Tibial artery (tissue), 4 donors: ENCODE measurements at regions not wholly inside any gene's neighbourhood (a gene's known extent, or its start where the extent isn't known, plus 50 kb on each side); places are given as distances from the start of the nearest gene placed in this dataset.

Experiments used
- DNase-seq, 2 donors: peaks; one replicate each; pipeline ENCODE4 v3.0.0-alpha.2; 2019
- H3K27ac ChIP-seq, 2 donors: fragments of 200-600 bp; sonication (generic) in 1 of 2; 1 replicate in 1 of 2; 2 replicates in 1 of 2; pipeline ENCODE4 v1.5.1; 2018 to 2019; ENCODE audit warnings: mild to moderate bottlenecking in 1 of 2
- H3K27me3 ChIP-seq, 2 donors: fragments of 200-600 bp; sonication (generic) in 1 of 2; one replicate each; pipeline versions ENCODE4 v1.5.1 to v1.6.0; 2016 to 2019
- H3K36me3 ChIP-seq, 3 donors: fragments of 200-600 bp; sonication (generic) in 2 of 3; one replicate each; pipeline ENCODE4 v1.5.1; 2016 to 2019; ENCODE audit warnings: mild to moderate bottlenecking in 2 of 3
- H3K4me1 ChIP-seq, 4 donors: fragments of 200-600 bp; sonication (generic) in 2 of 4; 1 replicate in 3 of 4; 2 replicates in 1 of 4; pipeline ENCODE4 v1.5.1; 2016 to 2019
- H3K4me3 ChIP-seq, 2 donors: fragments of 200-600 bp; sonication (generic) in 1 of 2; 1 replicate in 1 of 2; 2 replicates in 1 of 2; pipeline ENCODE4 v1.5.1; 2018 to 2019; ENCODE audit warnings: mild to moderate bottlenecking in 2 of 2
- H3K9me3 ChIP-seq, 3 donors: fragments of 200-600 bp; sonication (generic) in 1 of 3; one replicate each; pipeline ENCODE4 v1.5.1; 2016 to 2019
- intact Hi-C: fragments of 100-400 bp; cut with DNase I; formaldehyde crosslinking; loops from one replicate; pipeline ENCODE4 v1.15.0; 2023; ENCODE audit warnings: low total_unique reads
- TF ChIP-seq, protein P1 (sequence below), 2 experiments: fragments of 200-600 bp in 1 of 2; fragments of 450-650 bp in 1 of 2; IDR thresholded peaks; one replicate each; pipeline ENCODE4 v1.5.1; 2017 to 2019; ENCODE audit warnings: antibody characterized with exemption in 2 of 2, mild to moderate bottlenecking in 1 of 2, moderate library complexity in 1 of 2

DNA sequence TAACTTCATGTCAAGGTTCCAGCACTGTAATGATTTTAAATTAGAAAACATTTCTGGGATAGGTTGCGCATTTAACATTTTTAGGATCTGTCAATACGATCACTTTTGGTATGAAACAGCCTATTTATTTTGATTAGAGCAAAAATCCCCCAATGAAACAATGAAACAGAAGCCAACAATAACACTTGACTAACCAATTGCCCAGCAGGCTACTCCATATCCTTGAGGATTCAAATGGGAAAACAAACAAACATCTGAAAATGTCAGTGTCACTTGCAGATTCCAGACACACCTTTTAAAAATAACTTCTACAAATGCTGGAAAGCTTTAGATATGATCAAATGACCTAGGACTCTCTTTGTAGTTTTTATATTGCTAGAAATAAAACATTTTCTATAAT lies 1412.5 kb upstream of the PRR20A start:
- Histone ChIP-seq H3K4me3 (no peak overlapping the region), H3K27ac (no peak overlapping the region)

DNA sequence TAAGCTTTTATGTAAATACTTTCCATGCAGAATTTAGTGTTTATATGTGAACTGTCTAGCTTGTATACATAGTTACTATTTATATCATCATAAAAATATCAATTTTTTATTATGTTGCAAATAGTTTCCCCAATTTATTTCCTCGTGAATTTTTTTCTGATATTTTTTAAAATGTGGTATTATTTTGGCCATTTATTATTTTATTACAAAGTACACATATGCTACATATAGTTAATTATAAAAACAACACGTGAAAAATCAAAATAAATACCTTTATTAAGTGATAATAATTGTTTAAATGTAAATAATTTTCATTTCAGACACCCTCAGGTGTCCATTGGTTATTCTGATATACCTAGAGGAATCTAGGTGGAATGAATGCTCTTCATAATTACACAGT lies 1394.9 kb upstream of the PRR20A start:
- Histone ChIP-seq H3K4me3 (no peak overlapping the region), H3K36me3 (no peaks in the 10 kb centered on the region), H3K9me3 (no peaks in the 10 kb centered on the region), H3K27ac (no peak overlapping the region), H3K4me1 (no peaks in the 10 kb centered on the region), H3K27me3 (no peaks in the 10 kb centered on the region)
- DNase-seq = no peak
- intact Hi-C loops = no loop called here
- TF ChIP-seq, protein P1, sequence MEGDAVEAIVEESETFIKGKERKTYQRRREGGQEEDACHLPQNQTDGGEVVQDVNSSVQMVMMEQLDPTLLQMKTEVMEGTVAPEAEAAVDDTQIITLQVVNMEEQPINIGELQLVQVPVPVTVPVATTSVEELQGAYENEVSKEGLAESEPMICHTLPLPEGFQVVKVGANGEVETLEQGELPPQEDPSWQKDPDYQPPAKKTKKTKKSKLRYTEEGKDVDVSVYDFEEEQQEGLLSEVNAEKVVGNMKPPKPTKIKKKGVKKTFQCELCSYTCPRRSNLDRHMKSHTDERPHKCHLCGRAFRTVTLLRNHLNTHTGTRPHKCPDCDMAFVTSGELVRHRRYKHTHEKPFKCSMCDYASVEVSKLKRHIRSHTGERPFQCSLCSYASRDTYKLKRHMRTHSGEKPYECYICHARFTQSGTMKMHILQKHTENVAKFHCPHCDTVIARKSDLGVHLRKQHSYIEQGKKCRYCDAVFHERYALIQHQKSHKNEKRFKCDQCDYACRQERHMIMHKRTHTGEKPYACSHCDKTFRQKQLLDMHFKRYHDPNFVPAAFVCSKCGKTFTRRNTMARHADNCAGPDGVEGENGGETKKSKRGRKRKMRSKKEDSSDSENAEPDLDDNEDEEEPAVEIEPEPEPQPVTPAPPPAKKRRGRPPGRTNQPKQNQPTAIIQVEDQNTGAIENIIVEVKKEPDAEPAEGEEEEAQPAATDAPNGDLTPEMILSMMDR (IDR thresholded peaks at IDR 0.05) = no peak

More for the DNA sequence above, 1412.5 kb upstream of the PRR20A start:
- Histone ChIP-seq H3K9me3 (no peaks in the 10 kb centered on the region), H3K27me3 (no peaks in the 10 kb centered on the region), H3K36me3 (no peaks in the 10 kb centered on the region), H3K4me1 (no peaks in the 10 kb centered on the region)
- TF ChIP-seq, protein P1 (IDR thresholded peaks at IDR 0.05) = no peak
- no peak for DNase-seq
- intact Hi-C loops = no loop called here

DNA sequence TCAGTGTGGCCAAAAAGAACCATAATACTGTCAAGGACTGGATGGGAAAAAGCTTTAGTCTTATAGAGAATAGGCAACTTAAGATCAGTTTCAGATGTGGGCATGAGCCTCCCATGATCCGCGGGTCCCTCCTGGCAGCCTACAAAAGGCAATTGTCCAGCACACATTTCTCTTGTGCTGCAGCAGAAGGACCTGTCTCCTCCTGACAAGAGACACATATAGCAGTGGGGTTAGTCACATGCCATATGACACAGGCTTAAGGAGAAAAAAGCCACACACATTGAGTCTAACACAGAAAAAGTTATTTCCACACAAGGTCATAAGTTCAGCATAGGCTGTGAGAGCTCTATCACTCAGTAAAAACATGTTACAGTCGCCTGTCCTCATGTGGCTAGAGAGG lies 1378.7 kb upstream of the PRR20A start:
- no peaks in the 10 kb centered on the region for H3K9me3 ChIP-seq
- no peak overlapping the region for H3K27ac ChIP-seq
- TF ChIP-seq, protein P1 (IDR thresholded peaks at IDR 0.05) = no peak
- no peak for DNase-seq
- no peaks in the 10 kb centered on the region for H3K4me1 ChIP-seq
- intact Hi-C loops = no loop called here
- no peaks in the 10 kb centered on the region for H3K27me3 ChIP-seq
- no peaks in the 10 kb centered on the region for H3K36me3 ChIP-seq
- no peak overlapping the region for H3K4me3 ChIP-seq

DNA sequence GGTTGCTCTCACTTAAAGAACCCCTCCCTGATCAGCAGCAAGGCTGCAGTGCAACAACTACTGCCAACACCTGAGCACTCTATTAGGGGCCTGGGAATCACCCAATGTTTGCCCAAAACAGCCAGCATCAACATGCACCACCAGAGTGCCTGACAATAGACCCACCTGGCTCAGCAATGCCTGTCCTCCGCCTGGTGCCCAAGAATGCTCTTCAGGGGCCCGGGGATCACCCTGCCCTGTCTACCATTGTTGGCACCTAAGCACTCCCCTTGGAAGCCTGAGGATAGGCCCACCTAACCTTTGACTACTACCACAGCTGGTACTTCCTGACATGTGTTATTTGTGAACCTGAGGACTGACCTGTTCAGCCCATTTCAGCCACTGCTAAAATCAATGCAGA lies 1363.1 kb upstream of the PRR20A start:
- Histone ChIP-seq H3K4me3 (no peak overlapping the region), H3K27ac (no peak overlapping the region), H3K36me3 (no peaks in the 10 kb centered on the region), H3K4me1 (no peaks in the 10 kb centered on the region), H3K9me3 (no peaks in the 10 kb centered on the region), H3K27me3 (no peaks in the 10 kb centered on the region)
- intact Hi-C loops = no loop called here
- no peak for DNase-seq
- TF ChIP-seq, protein P1 (IDR thresholded peaks at IDR 0.05) = no peak

DNA sequence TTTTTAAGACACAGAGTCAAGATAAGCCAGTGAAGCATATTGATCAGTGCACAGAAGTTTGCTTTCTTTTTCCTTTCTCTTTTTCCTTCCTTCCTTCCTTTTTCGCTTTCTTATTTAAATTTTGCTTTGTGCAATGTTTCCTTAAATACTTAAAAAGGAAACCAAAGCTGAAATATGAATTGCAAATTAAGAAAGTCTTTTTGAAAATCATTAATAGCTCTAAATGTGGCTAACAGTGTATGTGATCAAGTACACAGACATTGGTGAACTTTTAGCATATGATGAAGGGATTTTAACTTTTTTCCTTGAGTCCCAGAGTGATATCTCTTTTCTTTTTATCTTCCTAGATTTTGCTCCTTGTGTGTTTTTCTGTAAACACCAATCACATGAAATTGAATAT lies 1356.9 kb upstream of the PRR20A start:
- Histone ChIP-seq H3K27me3 (no peaks in the 10 kb centered on the region), H3K9me3 (no peaks in the 10 kb centered on the region), H3K4me3 (no peak overlapping the region), H3K4me1 (no peaks in the 10 kb centered on the region), H3K36me3 (no peaks in the 10 kb centered on the region), H3K27ac (no peak overlapping the region)
- TF ChIP-seq, protein P1 (IDR thresholded peaks at IDR 0.05) = no peak
- no peak for DNase-seq
- intact Hi-C loops = no loop called here

DNA sequence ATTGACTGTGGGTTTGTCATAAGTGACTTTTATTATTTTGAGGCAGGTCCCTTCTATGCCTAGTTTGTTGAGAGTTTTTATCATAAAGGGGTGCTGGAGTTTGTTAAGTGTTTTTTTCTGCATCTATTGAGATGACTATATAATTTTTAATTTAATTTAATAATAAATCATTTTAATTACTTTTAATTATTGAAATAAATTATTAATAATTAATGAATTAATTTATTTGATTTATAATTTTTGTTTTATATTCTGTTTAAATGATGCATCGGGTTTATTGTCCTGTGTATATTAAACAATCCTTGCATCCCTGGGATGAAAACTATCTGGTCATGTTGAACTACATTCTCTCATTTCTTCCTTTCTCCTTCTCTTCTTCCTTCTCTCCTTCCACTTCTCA lies 1352.2 kb upstream of the PRR20A start:
- Histone ChIP-seq H3K9me3 (no peaks in the 10 kb centered on the region), H3K4me3 (no peak overlapping the region), H3K27ac (no peak overlapping the region), H3K4me1 (no peaks in the 10 kb centered on the region), H3K36me3 (no peaks in the 10 kb centered on the region), H3K27me3 (no peaks in the 10 kb centered on the region)
- TF ChIP-seq, protein P1 (IDR thresholded peaks at IDR 0.05) = no peak
- intact Hi-C loops = no loop called here
- DNase-seq = no peak
